ENCODE measurements at regions not wholly inside any gene's neighbourhood (a gene's known extent, or its start where the extent isn't known, plus 50 kb on each side); places are given as distances from the start of the nearest gene placed in this dataset.
A peak's percentile ranks its signal among the peaks of the same experiment; 100 is the strongest.

- no peak overlapping the region for H3K4me2 ChIP-seq (ENCODE audit: insufficient read depth in 1 of 2, low read depth in 2 of 2, low read length in 2 of 2)
- no peaks in the 10 kb centered on the region for H3K79me2 ChIP-seq (ENCODE audit: control insufficient read depth in 1 of 2, insufficient read depth in 2 of 2, low read length in 2 of 2)
- H2BK20ac ChIP-seq (ENCODE audit: low read length): no peak overlapping the region
- no peak overlapping the region for H3K56ac ChIP-seq (replicated peaks; ENCODE audit: insufficient read length, low read depth, low read length)
- H3K18ac ChIP-seq (ENCODE audit: extremely low read depth, low read length): no peak overlapping the region
- no peak overlapping the region for H4K8ac ChIP-seq (ENCODE audit: extremely low read depth, insufficient read depth, low read length)
- H3K23me2 ChIP-seq (ENCODE audit: low read depth, low read length): no peaks in the 10 kb centered on the region; the same call in 1 of the 2 replicates
- no peaks in the 10 kb centered on the region for H3K9me3 ChIP-seq (ENCODE audit: insufficient read depth in 2 of 2, low read depth in 1 of 2, low read length in 1 of 2)
- FAIRE-seq: no peak
- no peaks in the 10 kb centered on the region for H3K79me1 ChIP-seq (ENCODE audit: low read depth, low read length)
- H3K36me3 ChIP-seq (ENCODE audit: control insufficient read depth in 2 of 4, insufficient read depth in 4 of 4, low read length in 3 of 4): no peaks in the 10 kb centered on the region
- H2AK5ac ChIP-seq (ENCODE audit: low read depth, low read length): no peak overlapping the region
- H3K4ac ChIP-seq (replicated peaks; ENCODE audit: insufficient read length, low read depth, low read length): no peak overlapping the region
- no peak overlapping the region for H3K4me3 ChIP-seq (ENCODE audit: extremely low read depth in 1 of 4, insufficient read depth in 2 of 4, low read depth in 3 of 4, low read length in 4 of 4)
- H4K91ac ChIP-seq (replicated peaks; ENCODE audit: insufficient read length, low read length): no peak overlapping the region
- no peak overlapping the region for H2BK5ac ChIP-seq (ENCODE audit: low read depth, low read length)
- H3K27me3 ChIP-seq (replicated peaks in 1 of 4; ENCODE audit: control insufficient read depth in 3 of 4, extremely low read depth in 1 of 4, insufficient read depth in 3 of 4, low read length in 3 of 4): no peaks in the 10 kb centered on the region
- H3K9ac ChIP-seq (replicated peaks in 1 of 4; ENCODE audit: extremely low read depth in 1 of 4, low read depth in 3 of 4, low read length in 3 of 4): no peak overlapping the region
- H2AFZ ChIP-seq (ENCODE audit: low read length): no peak overlapping the region
- H3K4me1 ChIP-seq (replicated peaks in 1 of 4; ENCODE audit: control insufficient read depth in 3 of 4, insufficient read depth in 4 of 4, low read length in 3 of 4): peaks cover 0 to 5% (median 0%) of the 10 kb centered on the region in 4 experiments; a peak in 1 of 7 replicates
- H3K27ac ChIP-seq (ENCODE audit: low read depth, low read length): no peak overlapping the region
- H2BK120ac ChIP-seq (replicated peaks; ENCODE audit: low read depth, low read length): peak overlapping the region; percentile 16
- no peak overlapping the region for H3K23ac ChIP-seq (ENCODE audit: insufficient read length)
- WGBS, 2 experiments (ENCODE audit: extremely low coverage in 1 of 2, insufficient coverage in 1 of 2, insufficient read length in 1 of 2, insufficient replicate concordance in 2 of 2, low coverage in 1 of 2, low lambda C conversion rate in 2 of 2, missing lambda C conversion rate in 1 of 2): 96% methylated on average over 3 of the region's 3 CpGs; no CpG with 5 or more reads in 1 of the 2 experiments
- no peak overlapping the region for H2BK12ac ChIP-seq (ENCODE audit: low read depth, low read length)
- no peak overlapping the region for H2BK15ac ChIP-seq (ENCODE audit: low read length)
- H4K5ac ChIP-seq (ENCODE audit: insufficient read length, low read depth, low read length): no peak overlapping the region
- ChIA-PET CTCF (ENCODE audit: partially characterized antibody) (interaction anchor here (1.2 to 1.6 kb wide), 2 partner anchors 9 to 15 kb away, joined by 3 to 6 read pairs; no protein-coding TSS in a partner anchor), POLR2A (ENCODE audit: partially characterized antibody) (no interaction called here)
- H3K14ac ChIP-seq (ENCODE audit: insufficient read length): no peak overlapping the region
- TF ChIP-seq CBX8 (IDR thresholded peaks at IDR 0.05; ENCODE audit: borderline replicate concordance, low read depth, low read length) (no peak), SP2 (IDR thresholded peaks at IDR 0.05; ENCODE audit: low read length) (no peak), BRCA1 (IDR thresholded peaks at IDR 0.05; ENCODE audit: low read depth, low read length) (no peak), SUZ12 (IDR thresholded peaks at IDR 0.05; ENCODE audit: low read length) (no peak), KDM1A (IDR thresholded peaks at IDR 0.05; ENCODE audit: borderline replicate concordance, low read length) (no peak), CHD2 (IDR thresholded peaks at IDR 0.05; ENCODE audit: low read length) (no peak), SAP30 (IDR thresholded peaks at IDR 0.05; ENCODE audit: insufficient read depth, insufficient replicate concordance, low read length) (no peak), SIX5 (IDR thresholded peaks at IDR 0.05; ENCODE audit: low read depth, low read length) (no peak), POU5F1 (IDR thresholded peaks at IDR 0.05; ENCODE audit: low read depth, low read length) (no peak)
- TF ChIP-seq, protein P1, sequence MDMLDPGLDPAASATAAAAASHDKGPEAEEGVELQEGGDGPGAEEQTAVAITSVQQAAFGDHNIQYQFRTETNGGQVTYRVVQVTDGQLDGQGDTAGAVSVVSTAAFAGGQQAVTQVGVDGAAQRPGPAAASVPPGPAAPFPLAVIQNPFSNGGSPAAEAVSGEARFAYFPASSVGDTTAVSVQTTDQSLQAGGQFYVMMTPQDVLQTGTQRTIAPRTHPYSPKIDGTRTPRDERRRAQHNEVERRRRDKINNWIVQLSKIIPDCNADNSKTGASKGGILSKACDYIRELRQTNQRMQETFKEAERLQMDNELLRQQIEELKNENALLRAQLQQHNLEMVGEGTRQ (IDR thresholded peaks at IDR 0.05; ENCODE audit: low read length): no peak
- no peaks in the 10 kb centered on the region for H4K20me1 ChIP-seq (replicated peaks in 1 of 2; ENCODE audit: control insufficient read depth in 1 of 2, insufficient read depth in 2 of 2, low read length in 2 of 2)
- DNase-seq (ENCODE audit: low read depth in 1 of 2, low spot score in 2 of 2): no peak
These were observed 362.6 kb upstream of the ADGRL4 start for GRCh38 chr1:79369091-79369490.

Data from H1 (cell line).